Neural progenitor cell (in vitro differentiated cells): ENCODE measurements at regions not wholly inside any gene's neighbourhood (a gene's known extent, or its start where the extent isn't known, plus 50 kb on each side); places are given as distances from the start of the nearest gene placed in this dataset.

Experiments used
- DNase-seq: peaks from one replicate; pipeline ENCODE4 v3.0.0-alpha.2; 2016; ENCODE audit warnings: low spot score
- H2AFZ ChIP-seq: fragments of 200-600 bp; sonication (generic); replicated peaks from 2 replicates; pipeline ENCODE4 v1.6.1; 2016; ENCODE audit warnings: antibody characterized with exemption
- H3F3A ChIP-seq: fragments of 200-600 bp; sonication (generic); 2 replicates; pipeline ENCODE4 v1.6.1; 2016; ENCODE audit warnings: antibody characterized with exemption, low read depth
- H3K27ac ChIP-seq: fragments of 200-600 bp; sonication (generic); 2 replicates; pipeline ENCODE4 v1.5.1; 2016; ENCODE audit warnings: mild to moderate bottlenecking
- H3K27me3 ChIP-seq: fragments of 200-600 bp; sonication (generic); 2 replicates; pipeline ENCODE4 v1.6.1; 2016; ENCODE audit warnings: mild to moderate bottlenecking, moderate library complexity
- H3K36me3 ChIP-seq: fragments of 200-600 bp; sonication (generic); 2 replicates; pipeline ENCODE4 v1.5.1; 2016
- H3K4me1 ChIP-seq: fragments of 200-600 bp; sonication (generic); 2 replicates; pipeline ENCODE4 v1.6.1; 2016; ENCODE audit warnings: mixed run types
- H3K4me2 ChIP-seq: fragments of 200-600 bp; sonication (generic); 2 replicates; pipeline ENCODE4 v1.6.1; 2016
- H3K4me3 ChIP-seq: fragments of 200-600 bp; sonication (generic); 2 replicates; pipeline ENCODE4 v1.5.1; 2016
- H3K79me2 ChIP-seq: fragments of 200-600 bp; sonication (generic); 2 replicates; pipeline ENCODE4 v1.6.1; 2016; ENCODE audit warnings: low read depth
- H3K9ac ChIP-seq: fragments of 200-600 bp; sonication (generic); 2 replicates; pipeline ENCODE4 v1.6.1; 2016
- H3K9me3 ChIP-seq: fragments of 200-600 bp; sonication (generic); 2 replicates; pipeline ENCODE4 v1.5.1; 2016; ENCODE audit warnings: low read depth
- H4K20me1 ChIP-seq: fragments of 200-600 bp; sonication (generic); 2 replicates; pipeline ENCODE4 v1.6.1; 2016; ENCODE audit warnings: low read depth
- H3K27ac Mint-ChIP-seq: 3 replicates; pipeline ENCODE4 v1.8.0; 2021; ENCODE audit warnings: mixed read lengths
- H3K27me3 Mint-ChIP-seq: 2 replicates; pipeline ENCODE4 v1.8.0; 2022; ENCODE audit warnings: low read depth, mild to moderate bottlenecking, inconsistent platforms, moderate library complexity, mixed read lengths; ENCODE audit not compliant: insufficient read depth
- H3K36me3 Mint-ChIP-seq: 3 replicates; pipeline ENCODE4 v1.8.0; 2021; ENCODE audit warnings: mixed read lengths
- H3K4me1 Mint-ChIP-seq: 3 replicates; pipeline ENCODE4 v1.8.0; 2021; ENCODE audit warnings: mixed read lengths
- H3K4me3 Mint-ChIP-seq: 3 replicates; pipeline ENCODE4 v1.8.0; 2021; ENCODE audit warnings: mild to moderate bottlenecking, moderate library complexity, mixed read lengths
- H3K9me3 Mint-ChIP-seq: 3 replicates; pipeline ENCODE4 v1.8.0; 2020; ENCODE audit warnings: mixed read lengths
- EZH2 ChIP-seq: fragments of 200-600 bp; sonication (generic); IDR thresholded peaks from 2 replicates; pipeline ENCODE4 v1.6.1; 2017; ENCODE audit warnings: antibody characterized with exemption, mild to moderate bottlenecking, moderate library complexity
- EZH2phosphoT487 ChIP-seq: fragments of 200-600 bp; sonication (generic); IDR thresholded peaks from 2 replicates; pipeline ENCODE4 v1.6.1; 2017; ENCODE audit warnings: antibody characterized with exemption
- TF ChIP-seq, protein P1 (sequence below): fragments of 200-600 bp; sonication (generic); IDR thresholded peaks from 2 replicates; pipeline ENCODE4 v1.5.1; 2017; ENCODE audit warnings: antibody characterized with exemption, mild to moderate bottlenecking

DNA sequence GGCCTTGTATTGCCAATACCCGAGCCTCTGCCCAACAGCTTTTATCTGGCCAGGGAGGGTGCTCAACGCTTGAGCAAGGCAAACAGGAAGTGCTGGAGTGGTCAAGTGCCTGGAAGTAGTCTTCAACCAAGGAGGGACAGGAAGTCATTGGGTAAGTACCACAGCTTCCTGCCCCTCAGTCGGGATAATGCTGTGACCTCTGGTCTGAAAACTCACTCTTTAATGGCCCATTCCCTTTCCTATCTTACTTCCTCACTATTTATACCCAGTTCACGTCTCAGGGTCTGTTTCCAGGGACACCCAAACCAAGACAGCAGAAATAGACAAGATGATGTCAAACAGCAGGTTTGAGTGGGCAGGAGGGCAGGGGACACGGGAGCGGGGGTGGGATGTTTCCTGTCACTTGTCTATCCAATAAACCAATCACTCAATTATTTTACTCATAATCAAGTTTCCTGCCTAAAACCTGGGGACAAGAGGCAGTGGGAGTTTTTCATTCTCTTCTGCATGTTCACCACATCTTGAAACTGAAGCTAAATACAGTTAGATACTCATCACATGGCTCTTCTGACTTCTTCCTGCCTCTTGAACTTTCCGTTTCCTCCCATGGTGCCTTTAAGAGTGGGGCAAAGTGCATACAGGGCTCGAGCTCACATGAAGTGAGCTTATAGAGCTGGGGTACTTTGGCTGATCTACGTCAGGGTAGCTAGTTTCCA is 68.9 kb upstream of the CAB39 start:
- TF ChIP-seq, protein P1, sequence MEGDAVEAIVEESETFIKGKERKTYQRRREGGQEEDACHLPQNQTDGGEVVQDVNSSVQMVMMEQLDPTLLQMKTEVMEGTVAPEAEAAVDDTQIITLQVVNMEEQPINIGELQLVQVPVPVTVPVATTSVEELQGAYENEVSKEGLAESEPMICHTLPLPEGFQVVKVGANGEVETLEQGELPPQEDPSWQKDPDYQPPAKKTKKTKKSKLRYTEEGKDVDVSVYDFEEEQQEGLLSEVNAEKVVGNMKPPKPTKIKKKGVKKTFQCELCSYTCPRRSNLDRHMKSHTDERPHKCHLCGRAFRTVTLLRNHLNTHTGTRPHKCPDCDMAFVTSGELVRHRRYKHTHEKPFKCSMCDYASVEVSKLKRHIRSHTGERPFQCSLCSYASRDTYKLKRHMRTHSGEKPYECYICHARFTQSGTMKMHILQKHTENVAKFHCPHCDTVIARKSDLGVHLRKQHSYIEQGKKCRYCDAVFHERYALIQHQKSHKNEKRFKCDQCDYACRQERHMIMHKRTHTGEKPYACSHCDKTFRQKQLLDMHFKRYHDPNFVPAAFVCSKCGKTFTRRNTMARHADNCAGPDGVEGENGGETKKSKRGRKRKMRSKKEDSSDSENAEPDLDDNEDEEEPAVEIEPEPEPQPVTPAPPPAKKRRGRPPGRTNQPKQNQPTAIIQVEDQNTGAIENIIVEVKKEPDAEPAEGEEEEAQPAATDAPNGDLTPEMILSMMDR = no peak
- no peak for TF ChIP-seq EZH2
- TF ChIP-seq EZH2phosphoT487 = no peak
- Histone ChIP-seq H3K79me2 (no peaks in the 10 kb centered on the region), H3K4me3 (no peak overlapping the region), H3K9me3 (no peaks in the 10 kb centered on the region), H4K20me1 (no peaks in the 10 kb centered on the region), H3K27me3 (no peaks in the 10 kb centered on the region), H3K36me3 (no peaks in the 10 kb centered on the region), H3K9ac (no peak overlapping the region), H3F3A (no peaks in the 10 kb centered on the region), H3K4me1 (no peaks in the 10 kb centered on the region), H3K4me2 (no peak overlapping the region), H2AFZ (no peak overlapping the region), H3K27ac (no peak overlapping the region)
- peak overlapping the region; percentile 15 for H3K27ac Mint-ChIP-seq
- no peaks in the 10 kb centered on the region for H3K36me3 Mint-ChIP-seq
- peaks cover 2% of the 10 kb centered on the region for H3K4me1 Mint-ChIP-seq
- H3K4me3 Mint-ChIP-seq = no peak overlapping the region
- H3K9me3 Mint-ChIP-seq = peaks cover 7% of the 10 kb centered on the region
- no peak for DNase-seq
- peaks cover 19% of the 10 kb centered on the region for H3K27me3 Mint-ChIP-seq

DNA sequence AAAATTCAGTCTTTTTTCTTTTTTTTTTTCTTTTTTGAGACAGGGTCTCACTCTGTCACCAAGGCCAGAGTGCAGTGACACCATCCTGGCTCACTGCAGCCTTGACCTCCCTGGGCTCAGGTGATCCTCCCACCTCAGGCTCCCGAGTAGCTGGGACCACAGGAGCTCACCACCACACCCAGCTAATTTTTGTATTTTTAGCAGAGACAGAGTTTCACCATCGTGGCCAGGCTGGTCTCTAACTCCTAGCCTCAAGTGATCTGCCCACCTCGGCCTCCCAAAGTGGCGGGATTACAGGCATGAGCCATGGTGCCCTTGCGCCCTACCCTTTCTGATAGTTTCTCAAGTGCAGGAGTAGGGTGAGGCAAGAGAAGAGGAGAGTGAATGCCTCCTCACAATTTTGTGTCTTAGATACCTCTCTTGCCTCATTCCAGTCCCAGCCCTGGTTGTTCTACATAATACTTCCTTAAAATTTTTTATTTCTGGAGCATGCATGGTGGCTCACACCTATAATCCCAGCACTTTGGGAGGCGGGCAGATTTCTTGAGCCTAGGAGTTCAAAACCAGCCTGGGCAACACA is 68.2 kb upstream of the CAB39 start:
- Histone ChIP-seq H4K20me1 (no peaks in the 10 kb centered on the region), H2AFZ (no peak overlapping the region), H3K27me3 (no peaks in the 10 kb centered on the region), H3K4me1 (no peaks in the 10 kb centered on the region), H3K4me2 (no peak overlapping the region), H3K36me3 (no peaks in the 10 kb centered on the region), H3K79me2 (no peaks in the 10 kb centered on the region), H3F3A (no peaks in the 10 kb centered on the region), H3K9me3 (no peaks in the 10 kb centered on the region), H3K9ac (no peak overlapping the region), H3K27ac (no peak overlapping the region), H3K4me3 (no peak overlapping the region)
- no peak for DNase-seq
- Mint-ChIP-seq H3K27ac (no peak overlapping the region), H3K9me3 (peaks cover 8% of the 10 kb centered on the region), H3K4me1 (peaks cover 5% of the 10 kb centered on the region), H3K4me3 (no peak overlapping the region), H3K36me3 (no peaks in the 10 kb centered on the region), H3K27me3 (peaks cover 22% of the 10 kb centered on the region)
- TF ChIP-seq EZH2 = no peak
- no peak for TF ChIP-seq EZH2phosphoT487
- TF ChIP-seq, protein P1 = no peak

DNA sequence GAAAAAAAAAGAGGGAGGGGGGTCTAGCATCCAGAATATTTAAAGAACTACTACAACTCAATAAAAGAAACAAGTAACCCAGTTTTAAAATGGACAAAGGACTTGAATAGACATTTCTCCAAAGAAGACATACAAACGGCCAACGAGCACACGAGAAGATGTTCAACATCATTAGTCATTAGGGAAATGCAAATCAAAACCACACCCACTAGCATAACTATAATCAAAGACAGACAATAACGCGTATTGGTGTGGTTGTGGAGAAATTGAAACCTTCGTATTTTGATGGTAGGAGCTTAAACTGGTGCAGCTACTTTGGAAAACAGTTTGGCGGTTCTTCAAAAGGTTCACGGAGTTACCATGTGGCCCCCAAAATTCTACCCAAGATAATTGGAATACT is 64.3 kb upstream of the CAB39 start:
- H3K79me2 ChIP-seq = no peaks in the 10 kb centered on the region
- peaks cover 6% of the 10 kb centered on the region for H3K4me1 ChIP-seq
- peaks cover 29% of the 10 kb centered on the region for H3K4me1 Mint-ChIP-seq
- no peak overlapping the region for H3K27ac ChIP-seq
- DNase-seq = no peak
- H3K27me3 ChIP-seq = no peaks in the 10 kb centered on the region
- H3K27ac Mint-ChIP-seq = peak overlapping the region; percentile 85
- H3F3A ChIP-seq = no peaks in the 10 kb centered on the region
- no peaks in the 10 kb centered on the region for H3K9me3 ChIP-seq
- H2AFZ ChIP-seq = no peak overlapping the region
- H3K36me3 ChIP-seq = no peaks in the 10 kb centered on the region
- no peak overlapping the region for H3K4me2 ChIP-seq
- H4K20me1 ChIP-seq = no peaks in the 10 kb centered on the region
- H3K9me3 Mint-ChIP-seq = peaks cover 21% of the 10 kb centered on the region
- H3K4me3 ChIP-seq = no peak overlapping the region
- H3K36me3 Mint-ChIP-seq = no peaks in the 10 kb centered on the region
- TF ChIP-seq EZH2phosphoT487 = no peak
- TF ChIP-seq, protein P1 = no peak
- no peak for TF ChIP-seq EZH2
- H3K4me3 Mint-ChIP-seq = no peak overlapping the region
- no peak overlapping the region for H3K9ac ChIP-seq
- H3K27me3 Mint-ChIP-seq = peaks cover 36% of the 10 kb centered on the region
